HG02610 (cell line): ENCODE measurements at regions not wholly inside any gene's neighbourhood (a gene's known extent, or its start where the extent isn't known, plus 50 kb on each side); places are given as distances from the start of the nearest gene placed in this dataset.
"Not testable (repeated sequence)": the region's sequence is repeated elsewhere in the genome, so short reads cannot be mapped to it uniquely, and the experiment has no call there.

Experiments used
- ATAC-seq: cut with Tn5 transposase; IDR thresholded peaks from one replicate; pipeline ENCODE4 v1.9.1; 2021; ENCODE audit warnings: mild to moderate bottlenecking, moderate library complexity; ENCODE audit not compliant: unreplicated experiment

GRCh38 chr3:159672728-159673688, 315.6 kb upstream of the IL12A start:
- ATAC-seq = no peak

- ATAC-seq = no peak
Measured at GRCh38 chr3:159674583-159674982, 314.1 kb upstream of the IL12A start.

- no peak for ATAC-seq
Measured at GRCh38 chr3:159675285-159675684, 313.4 kb upstream of the IL12A start.

- no peak for ATAC-seq
Measured at GRCh38 chr3:159679900-159680299, 308.7 kb upstream of the IL12A start.

GRCh38 chr3:159681717-159682116, 306.9 kb upstream of the IL12A start:
- not testable (repeated sequence) for ATAC-seq

GRCh38 chr3:159685801-159686200, 302.8 kb upstream of the IL12A start:
- ATAC-seq = no peak

GRCh38 chr3:159693226-159693625, 295.4 kb upstream of the IL12A start:
- ATAC-seq = no peak

GRCh38 chr3:159711560-159712333, 276.9 kb upstream of the IL12A start:
- no peak for ATAC-seq

GRCh38 chr3:159721324-159721723, 267.3 kb upstream of the IL12A start:
- no peak for ATAC-seq

- no peak for ATAC-seq
Measured at GRCh38 chr3:159723295-159723694, 265.3 kb upstream of the IL12A start.

GRCh38 chr3:159724627-159725026, 264.0 kb upstream of the IL12A start:
- ATAC-seq = no peak

- ATAC-seq = no peak
Measured at GRCh38 chr3:159726231-159726964, 262.2 kb upstream of the IL12A start.

GRCh38 chr3:159727506-159727905, 261.1 kb upstream of the IL12A start:
- ATAC-seq = no peak

- no peak for ATAC-seq
Measured at GRCh38 chr3:159731254-159731653, 257.4 kb upstream of the IL12A start.

GRCh38 chr3:159732172-159733111, 256.2 kb upstream of the IL12A start:
- ATAC-seq = no peak

GRCh38 chr3:159733194-159733860, 255.3 kb upstream of the IL12A start:
- no peak for ATAC-seq

- no peak for ATAC-seq
Measured at GRCh38 chr3:159734681-159735080, 254.0 kb upstream of the IL12A start.

- ATAC-seq = no peak
Measured at GRCh38 chr3:159739166-159739565, 249.5 kb upstream of the IL12A start.

GRCh38 chr3:159739969-159740368, 248.7 kb upstream of the IL12A start:
- ATAC-seq = no peak

GRCh38 chr3:159741281-159741680, 247.4 kb upstream of the IL12A start:
- ATAC-seq = no peak
